Tibial nerve (tissue), 4 donors: ENCODE measurements at regions not wholly inside any gene's neighbourhood (a gene's known extent, or its start where the extent isn't known, plus 50 kb on each side); places are given as distances from the start of the nearest gene placed in this dataset.

Experiments used
- DNase-seq, 2 donors: peaks; one replicate each; pipeline ENCODE4 v3.0.0-alpha.2; 2019; ENCODE audit warnings: low spot score in 2 of 2
- H3K27ac ChIP-seq, 4 donors: fragments of 200-600 bp; sonication (generic) in 3 of 4; one replicate each; pipeline ENCODE4 v1.5.1; 2017 to 2019; ENCODE audit warnings: mild to moderate bottlenecking in 1 of 4
- H3K27me3 ChIP-seq, 2 donors: fragments of 200-600 bp; sonication (generic) in 1 of 2; one replicate each; pipeline versions ENCODE4 v1.5.1 to v1.6.0; 2017 to 2019
- H3K36me3 ChIP-seq, 3 donors: fragments of 200-600 bp; sonication (generic); one replicate each; pipeline ENCODE4 v1.5.1; 2018 to 2019
- H3K4me1 ChIP-seq, 4 donors: fragments of 200-600 bp; sonication (generic) in 3 of 4; one replicate each; pipeline ENCODE4 v1.5.1; 2017 to 2019
- H3K4me3 ChIP-seq, 4 donors: fragments of 200-600 bp; sonication (generic) in 3 of 4; one replicate each; pipeline ENCODE4 v1.5.1; 2017 to 2019; ENCODE audit warnings: mild to moderate bottlenecking in 1 of 4, moderate library complexity in 1 of 4
- H3K9me3 ChIP-seq, 4 donors: fragments of 200-600 bp; sonication (generic) in 3 of 4; one replicate each; pipeline ENCODE4 v1.5.1; 2017 to 2019
- CTCF ChIP-seq, 5 experiments: fragments of 200-600 bp in 3 of 5; fragments of 450-650 bp in 2 of 5; sonication (generic) in 3 of 5; IDR thresholded peaks; one replicate each; pipeline ENCODE4 v1.5.1; 2016 to 2019; ENCODE audit warnings: antibody characterized with exemption in 5 of 5, mild to moderate bottlenecking in 3 of 5, moderate library complexity in 2 of 5
- EP300 ChIP-seq, 2 donors: sonication (generic); formaldehyde crosslinking; IDR thresholded peaks; one replicate each; pipeline ENCODE4 v1.6.1; 2017; ENCODE audit warnings: antibody characterized with exemption in 2 of 2, mild to moderate bottlenecking in 1 of 2
- POLR2A ChIP-seq, 2 donors: fragments of 450-650 bp; IDR thresholded peaks; one replicate each; pipeline ENCODE4 v1.6.1; 2017; ENCODE audit warnings: antibody characterized with exemption in 2 of 2, mild to moderate bottlenecking in 2 of 2, moderate library complexity in 2 of 2
- WGBS, 2 donors: methylation state at CpG; one replicate each; pipeline ENCODE4 v1.1.5; 2018; 5-methylcytosine and 5-hydroxymethylcytosine counted together

DNA sequence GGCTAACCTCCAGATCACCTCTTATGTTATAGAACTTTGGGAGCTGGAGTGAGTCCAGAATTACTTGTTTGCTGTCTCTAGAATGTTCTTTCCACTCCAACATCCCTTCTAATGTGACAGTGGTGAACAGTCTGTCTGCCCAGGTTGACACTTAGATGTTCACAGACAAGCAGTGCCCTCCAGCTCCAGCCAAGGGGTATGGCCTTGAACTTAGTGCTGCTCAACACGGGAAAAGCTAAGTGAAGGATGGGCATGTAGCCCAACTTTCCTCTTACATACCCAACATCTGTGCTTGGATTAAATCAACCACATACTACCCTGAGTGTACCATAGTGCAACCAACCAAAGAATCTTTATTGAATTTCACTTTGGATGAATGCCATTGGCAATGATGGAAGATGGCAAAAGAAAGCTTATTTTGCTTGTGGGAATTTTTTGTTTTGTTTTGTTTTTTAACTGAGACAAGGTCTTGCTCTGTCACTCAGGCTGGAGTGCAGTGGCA lies 201.2 kb downstream of the NXNL2 start:
- no peak overlapping the region for H3K27ac ChIP-seq
- no peak overlapping the region for H3K4me3 ChIP-seq
- no peaks in the 10 kb centered on the region for H3K27me3 ChIP-seq
- peaks cover 0 to 28% (median 3%) of the 10 kb centered on the region in 4 donors for H3K4me1 ChIP-seq
- H3K36me3 ChIP-seq = no peaks in the 10 kb centered on the region
- TF ChIP-seq CTCF (IDR thresholded peaks at IDR 0.05) (no peak), POLR2A (IDR thresholded peaks at IDR 0.05) (no peak), EP300 (IDR thresholded peaks at IDR 0.05) (no peak)
- 27 to 67% methylated on average over 1 of the region's 1 CpG for WGBS, 2 donors
- no peaks in the 10 kb centered on the region for H3K9me3 ChIP-seq
- DNase-seq = no peak

GRCh38 chr9:88737031-88737430 lies 202.1 kb downstream of the NXNL2 start:
- Histone ChIP-seq H3K4me1 (peaks cover 0 to 24% (median 4%) of the 10 kb centered on the region in 4 donors), H3K27me3 (no peaks in the 10 kb centered on the region), H3K4me3 (no peak overlapping the region), H3K9me3 (no peaks in the 10 kb centered on the region), H3K27ac (no peak overlapping the region), H3K36me3 (no peaks in the 10 kb centered on the region)
- TF ChIP-seq EP300 (IDR thresholded peaks at IDR 0.05) (no peak), POLR2A (IDR thresholded peaks at IDR 0.05) (no peak), CTCF (IDR thresholded peaks at IDR 0.05) (no peak)
- 87 to 88% methylated on average over 4 of the region's 4 CpGs for WGBS, 2 donors
- no peak for DNase-seq

GRCh38 chr9:88737876-88738275 lies 202.9 kb downstream of the NXNL2 start:
- H3K4me3 ChIP-seq = no peak overlapping the region
- H3K9me3 ChIP-seq = no peaks in the 10 kb centered on the region
- DNase-seq = no peak
- no peaks in the 10 kb centered on the region for H3K27me3 ChIP-seq
- no peak overlapping the region for H3K27ac ChIP-seq
- H3K36me3 ChIP-seq = no peaks in the 10 kb centered on the region
- 58 to 68% methylated on average over 9 of the region's 9 CpGs for WGBS, 2 donors
- TF ChIP-seq EP300 (IDR thresholded peaks at IDR 0.05) (no peak), POLR2A (IDR thresholded peaks at IDR 0.05) (no peak), CTCF (IDR thresholded peaks at IDR 0.05) (no peak)
- peaks cover 0 to 24% (median 4%) of the 10 kb centered on the region in 4 donors for H3K4me1 ChIP-seq

DNA sequence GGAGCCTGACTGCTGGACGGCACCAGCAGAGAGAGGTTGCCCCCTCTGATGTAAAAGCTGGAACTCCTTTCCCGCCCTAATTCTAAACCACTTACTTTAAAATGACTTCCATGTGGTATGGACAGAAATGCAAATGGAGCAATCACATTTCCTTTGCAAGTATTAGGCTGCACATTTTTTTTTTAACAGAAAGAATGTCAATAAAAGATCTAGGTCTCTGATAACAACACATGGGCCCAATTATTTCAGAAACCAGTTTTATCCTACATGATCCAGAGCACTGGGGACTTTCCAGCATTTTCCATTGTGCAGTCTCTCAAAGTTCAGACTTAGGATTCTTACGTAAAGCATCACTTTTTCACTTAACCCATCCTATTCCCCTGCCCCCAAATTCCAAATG lies 203.7 kb downstream of the NXNL2 start:
- H3K36me3 ChIP-seq = no peaks in the 10 kb centered on the region
- peaks cover 0 to 24% (median 6%) of the 10 kb centered on the region in 4 donors for H3K4me1 ChIP-seq
- WGBS, 2 donors = 53 to 59% methylated on average over 3 of the region's 3 CpGs
- TF ChIP-seq CTCF (IDR thresholded peaks at IDR 0.05) (no peak), EP300 (IDR thresholded peaks at IDR 0.05) (no peak), POLR2A (IDR thresholded peaks at IDR 0.05) (no peak)
- no peak overlapping the region for H3K4me3 ChIP-seq
- H3K27me3 ChIP-seq = no peaks in the 10 kb centered on the region
- H3K9me3 ChIP-seq = no peaks in the 10 kb centered on the region
- DNase-seq = no peak
- no peak overlapping the region for H3K27ac ChIP-seq

GRCh38 chr9:88739373-88739772 lies 204.4 kb downstream of the NXNL2 start:
- DNase-seq = no peak
- no peaks in the 10 kb centered on the region for H3K9me3 ChIP-seq
- H3K4me1 ChIP-seq = peaks cover 0 to 21% (median 7%) of the 10 kb centered on the region in 4 donors
- WGBS, 2 donors = 52% methylated on average over 2 of the region's 2 CpGs
- no peak overlapping the region for H3K4me3 ChIP-seq
- H3K27ac ChIP-seq = no peak overlapping the region
- no peaks in the 10 kb centered on the region for H3K27me3 ChIP-seq
- no peaks in the 10 kb centered on the region for H3K36me3 ChIP-seq
- no peak for TF ChIP-seq EP300 (IDR thresholded peaks at IDR 0.05)
- TF ChIP-seq POLR2A (IDR thresholded peaks at IDR 0.05) = no peak
- no peak for TF ChIP-seq CTCF (IDR thresholded peaks at IDR 0.05)
